ENCODE measurements at regions not wholly inside any gene's neighbourhood (a gene's known extent, or its start where the extent isn't known, plus 50 kb on each side); places are given as distances from the start of the nearest gene placed in this dataset.

DNA sequence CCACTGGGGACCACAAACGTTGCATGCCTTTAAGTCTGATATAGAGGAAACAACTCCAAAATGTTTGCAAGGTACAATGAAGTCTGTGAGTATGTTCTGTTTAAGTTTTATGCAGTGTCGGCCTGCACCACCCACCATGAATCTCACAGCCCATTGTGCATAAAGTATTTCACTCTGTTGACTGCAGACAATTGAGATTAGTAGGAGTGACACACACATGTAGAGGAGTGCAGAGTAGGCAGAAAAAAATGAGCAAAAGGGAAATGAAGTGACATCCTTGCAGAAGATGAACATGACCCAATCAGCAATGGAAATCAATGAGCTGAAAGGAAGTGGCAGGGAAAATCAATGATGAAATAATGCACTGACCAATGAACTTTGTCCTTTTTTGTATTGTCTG, 315.6 kb upstream of the PTPRD start:
- CTCF ChIA-PET: no interaction called here
- no peak for TF ChIP-seq CTBP1 (IDR thresholded peaks at IDR 0.05; ENCODE audit: borderline replicate concordance)
- TF ChIP-seq SP1 (IDR thresholded peaks at IDR 0.05): no peak
- no peak for TF ChIP-seq SUZ12 (IDR thresholded peaks at IDR 0.05)
- TF ChIP-seq FOXK2 (IDR thresholded peaks at IDR 0.05): no peak
- no peak for TF ChIP-seq L3MBTL2 (conservative IDR thresholded peaks at IDR 0.05)
- no peak for TF ChIP-seq TARDBP (IDR thresholded peaks at IDR 0.05)
- TF ChIP-seq PKNOX1 (IDR thresholded peaks at IDR 0.05): no peak
- no peak for TF ChIP-seq ZNF384 (IDR thresholded peaks at IDR 0.05)
- no peak for TF ChIP-seq NFRKB (IDR thresholded peaks at IDR 0.05)
- POLR2A ChIA-PET: no interaction called here
- DNase-seq (ENCODE audit: extremely low spot score): no peak

GRCh38 chr9:10930081-10930480, 317.3 kb upstream of the PTPRD start:
- TF ChIP-seq L3MBTL2 (conservative IDR thresholded peaks at IDR 0.05): no peak
- no peak for TF ChIP-seq NFRKB (IDR thresholded peaks at IDR 0.05)
- TF ChIP-seq ARNT (IDR thresholded peaks at IDR 0.05): no peak
- no peak for DNase-seq (ENCODE audit: extremely low spot score)
- ChIA-PET POLR2A (no interaction called here), CTCF (no interaction called here)

GRCh38 chr9:10946676-10947410, 334.0 kb upstream of the PTPRD start:
- ChIA-PET CTCF (no interaction called here), POLR2A (no interaction called here)
- DNase-seq (ENCODE audit: extremely low spot score): no peak
- TF ChIP-seq L3MBTL2 (conservative IDR thresholded peaks at IDR 0.05) (no peak), BHLHE40 (IDR thresholded peaks at IDR 0.05; ENCODE audit: borderline replicate concordance) (no peak), FOXK2 (IDR thresholded peaks at IDR 0.05) (no peak), PKNOX1 (IDR thresholded peaks at IDR 0.05) (no peak), ZNF384 (IDR thresholded peaks at IDR 0.05) (no peak), FOXA1 (IDR thresholded peaks at IDR 0.05) (no peak), FOXM1 (IDR thresholded peaks at IDR 0.05; ENCODE audit: borderline replicate concordance) (no peak), ARNT (IDR thresholded peaks at IDR 0.05) (no peak)

GRCh38 chr9:10957878-10958277, 345.1 kb upstream of the PTPRD start:
- ChIA-PET POLR2A (no interaction called here), CTCF (no interaction called here)
- TF ChIP-seq ZNF384 (IDR thresholded peaks at IDR 0.05): no peak
- DNase-seq (ENCODE audit: extremely low spot score): no peak

DNA sequence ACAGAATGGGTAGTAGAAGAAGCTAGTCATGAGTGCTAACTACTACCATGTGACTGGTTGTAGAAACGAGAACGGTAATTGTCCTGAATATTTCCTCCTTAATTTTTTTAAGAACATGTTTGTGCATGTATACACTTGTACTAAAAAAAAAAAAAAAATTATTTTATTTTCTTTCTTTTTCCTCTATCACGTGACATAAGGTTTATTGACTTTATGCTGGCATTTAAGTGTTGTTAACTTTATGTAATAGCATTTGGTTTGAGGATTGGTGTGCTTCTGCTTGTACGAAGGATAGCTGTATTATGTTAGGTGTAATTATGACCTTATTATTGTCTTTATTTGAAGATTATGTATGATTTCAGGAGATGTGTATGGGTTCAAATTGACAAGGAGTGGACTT, 349.1 kb upstream of the PTPRD start:
- no peak for DNase-seq (ENCODE audit: extremely low spot score)
- ChIA-PET POLR2A (no interaction called here), CTCF (no interaction called here)
- TF ChIP-seq ZNF384 (IDR thresholded peaks at IDR 0.05): no peak
- TF ChIP-seq CTBP1 (IDR thresholded peaks at IDR 0.05; ENCODE audit: borderline replicate concordance): no peak
- no peak for TF ChIP-seq L3MBTL2 (conservative IDR thresholded peaks at IDR 0.05)
- TF ChIP-seq ELF4 (IDR thresholded peaks at IDR 0.05): no peak
- TF ChIP-seq SP1 (IDR thresholded peaks at IDR 0.05): no peak
- no peak for TF ChIP-seq FOXM1 (IDR thresholded peaks at IDR 0.05; ENCODE audit: borderline replicate concordance)
- TF ChIP-seq BHLHE40 (IDR thresholded peaks at IDR 0.05; ENCODE audit: borderline replicate concordance): no peak
- TF ChIP-seq HDGF (IDR thresholded peaks at IDR 0.05; ENCODE audit: borderline replicate concordance): no peak
- no peak for TF ChIP-seq LEF1 (IDR thresholded peaks at IDR 0.05; ENCODE audit: borderline replicate concordance)
- TF ChIP-seq FOXA1 (IDR thresholded peaks at IDR 0.05): no peak
- TF ChIP-seq PKNOX1 (IDR thresholded peaks at IDR 0.05): no peak

DNA sequence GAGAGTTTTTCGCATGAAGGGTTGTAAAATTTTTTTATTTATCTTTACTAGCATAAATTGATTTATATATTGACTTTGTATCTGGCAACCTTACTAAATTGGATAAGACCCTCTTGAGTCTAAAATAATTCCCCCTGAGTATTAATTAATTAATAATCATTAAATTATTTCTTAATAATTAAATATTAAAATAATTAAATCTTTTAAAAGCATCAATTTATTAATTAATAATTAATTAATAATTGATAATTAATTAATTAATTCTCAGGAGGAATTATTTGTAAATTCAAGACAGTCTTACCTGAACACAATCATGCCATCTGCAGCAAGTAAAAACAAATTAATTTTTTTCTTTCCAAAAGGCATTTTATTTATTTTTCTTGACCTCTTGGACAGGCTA, 370.4 kb upstream of the PTPRD start:
- DNase-seq (ENCODE audit: extremely low spot score): no peak
- TF ChIP-seq TARDBP (IDR thresholded peaks at IDR 0.05) (no peak), NFRKB (IDR thresholded peaks at IDR 0.05) (no peak), ELF4 (IDR thresholded peaks at IDR 0.05) (no peak), FOXA1 (IDR thresholded peaks at IDR 0.05) (no peak), FOXK2 (IDR thresholded peaks at IDR 0.05) (no peak), PKNOX1 (IDR thresholded peaks at IDR 0.05) (no peak), ZNF384 (IDR thresholded peaks at IDR 0.05) (no peak), FOXM1 (IDR thresholded peaks at IDR 0.05; ENCODE audit: borderline replicate concordance) (no peak), CTBP1 (IDR thresholded peaks at IDR 0.05; ENCODE audit: borderline replicate concordance) (no peak), ARNT (IDR thresholded peaks at IDR 0.05) (no peak)
- CTCF ChIA-PET: no interaction called here
- POLR2A ChIA-PET: no interaction called here

- POLR2A ChIA-PET: no interaction called here
- CTCF ChIA-PET: no interaction called here
- TF ChIP-seq FOXA1 (IDR thresholded peaks at IDR 0.05) (no peak), BHLHE40 (IDR thresholded peaks at IDR 0.05; ENCODE audit: borderline replicate concordance) (no peak), SP1 (IDR thresholded peaks at IDR 0.05) (no peak), LEF1 (IDR thresholded peaks at IDR 0.05; ENCODE audit: borderline replicate concordance) (no peak), PKNOX1 (IDR thresholded peaks at IDR 0.05) (no peak), ARNT (IDR thresholded peaks at IDR 0.05) (no peak), SUZ12 (IDR thresholded peaks at IDR 0.05) (no peak), FOXM1 (IDR thresholded peaks at IDR 0.05; ENCODE audit: borderline replicate concordance) (no peak), L3MBTL2 (conservative IDR thresholded peaks at IDR 0.05) (no peak), CTBP1 (IDR thresholded peaks at IDR 0.05; ENCODE audit: borderline replicate concordance) (no peak), HDGF (IDR thresholded peaks at IDR 0.05; ENCODE audit: borderline replicate concordance) (no peak), FOXK2 (IDR thresholded peaks at IDR 0.05) (no peak), ELF4 (IDR thresholded peaks at IDR 0.05) (no peak), TARDBP (IDR thresholded peaks at IDR 0.05) (no peak), ZNF384 (IDR thresholded peaks at IDR 0.05) (no peak), NFRKB (IDR thresholded peaks at IDR 0.05) (no peak)
- no peak for DNase-seq (ENCODE audit: extremely low spot score)
Observed at GRCh38 chr9:10999646-11000045, 386.8 kb upstream of the PTPRD start.
